SK-N-SH (cell line): ENCODE measurements at regions not wholly inside any gene's neighbourhood (a gene's known extent, or its start where the extent isn't known, plus 50 kb on each side); places are given as distances from the start of the nearest gene placed in this dataset.

Source experiments
- CTCF ChIA-PET: fragments of 300-600, 350-600 bp; formaldehyde crosslinking; extraction: SDS; loops from one replicate; lab custom pipeline; 2021; lab: Yijun Ruan, JAX
- POLR2A ChIA-PET: fragments of 350-600 bp; sonication (Branson Sonifier 250); formaldehyde crosslinking; extraction: SDS; loops from one replicate; lab custom pipeline; 2020; ENCODE audit warnings: antibody characterized with exemption, inconsistent platforms; lab: Yijun Ruan, JAX
- DNase-seq: peaks from one replicate; pipeline ENCODE4 v3.0.0; 2012
- H2AFZ ChIP-seq: fragments of 200-600 bp; sonication (generic); 2 replicates; pipeline ENCODE4 v1.8.1; 2016; ENCODE audit warnings: antibody characterized with exemption, mild to moderate bottlenecking, low read depth
- H3F3A ChIP-seq: fragments of 200-600 bp; sonication (generic); replicated peaks from 2 replicates; pipeline ENCODE3; 2016; ENCODE audit warnings: antibody characterized with exemption, mild to moderate bottlenecking; ENCODE audit not compliant: insufficient read depth
- H3K27ac ChIP-seq, 2 experiments: fragments of 200-500 bp in 1 of 2; fragments of 200-600 bp in 1 of 2; sonication (Bioruptor generic) in 1 of 2; sonication (generic), shearing (Covaris generic) in 1 of 2; 2 replicates each; pipeline versions ENCODE4 v1.5.1 to v1.6.1; 2014 to 2016; ENCODE audit warnings: low read depth in 2 of 2, inconsistent platforms in 1 of 2, low read length in 1 of 2, mild to moderate bottlenecking in 1 of 2, mixed read lengths in 1 of 2
- H3K27me3 ChIP-seq: fragments of 200-600 bp; sonication (generic), shearing (Covaris generic); 2 replicates; pipeline ENCODE4 v1.6.1; 2016; ENCODE audit warnings: mixed run types; ENCODE audit not compliant: insufficient read depth
- H3K36me3 ChIP-seq, 2 experiments: fragments of 200-500 bp in 1 of 2; fragments of 200-600 bp in 1 of 2; sonication (Bioruptor generic) in 1 of 2; sonication (generic) in 1 of 2; replicated peaks in 1 of 2; 2 replicates each; pipeline versions ENCODE3 to v1.5.1; 2014 to 2016; ENCODE audit warnings: low read length in 1 of 2, mild to moderate bottlenecking in 1 of 2; ENCODE audit not compliant: insufficient read depth in 2 of 2, control insufficient read depth in 1 of 2
- H3K4me1 ChIP-seq, 2 experiments: fragments of 200-500 bp in 1 of 2; fragments of 200-600 bp in 1 of 2; sonication (Bioruptor generic) in 1 of 2; sonication (generic), shearing (Covaris generic) in 1 of 2; 2 replicates each; pipeline versions ENCODE4 v1.5.1 to v1.6.1; 2014 to 2016; ENCODE audit warnings: low read depth in 1 of 2, low read length in 1 of 2, mixed run types in 1 of 2; ENCODE audit not compliant: insufficient read depth in 2 of 2, control insufficient read depth in 1 of 2
- H3K4me2 ChIP-seq: fragments of 200-600 bp; sonication (generic), shearing (Covaris generic); 2 replicates; pipeline ENCODE4 v1.6.1; 2017; ENCODE audit warnings: mixed run types
- H3K4me3 ChIP-seq, 2 experiments: fragments of 200-500 bp in 1 of 2; fragments of 200-600 bp in 1 of 2; sonication (Bioruptor generic) in 1 of 2; sonication (generic), shearing (Covaris generic) in 1 of 2; 2 replicates each; pipeline versions ENCODE4 v1.5.1 to v1.8.1; 2014 to 2016; ENCODE audit warnings: low read depth in 2 of 2, inconsistent platforms in 1 of 2, low read length in 1 of 2, mild to moderate bottlenecking in 1 of 2, mixed read lengths in 1 of 2, moderate library complexity in 1 of 2
- H3K79me2 ChIP-seq: fragments of 200-600 bp; sonication (generic); 2 replicates; pipeline ENCODE4 v1.8.1; 2017; ENCODE audit warnings: mild to moderate bottlenecking; ENCODE audit not compliant: insufficient read depth
- H3K9ac ChIP-seq: fragments of 200-600 bp; sonication (generic); 2 replicates; pipeline ENCODE4 v1.6.1; 2017; ENCODE audit warnings: mixed run types
- H3K9me2 ChIP-seq: fragments of 200-600 bp; sonication (generic); 2 replicates; pipeline ENCODE4 v1.6.1; 2017; ENCODE audit warnings: mixed run types
- H3K9me3 ChIP-seq: fragments of 200-600 bp; sonication (generic); 2 replicates; pipeline ENCODE4 v1.6.1; 2017; ENCODE audit warnings: mixed run types, mild to moderate bottlenecking, moderate library complexity
- H4K20me1 ChIP-seq: fragments of 200-600 bp; sonication (generic); 2 replicates; pipeline ENCODE4 v1.6.1; 2017; ENCODE audit warnings: mild to moderate bottlenecking, mixed run types; ENCODE audit not compliant: insufficient read depth
- ELF1 ChIP-seq: IDR thresholded peaks from 2 replicates; pipeline ENCODE4 v1.4.0; 2012
- FOXJ3 ChIP-seq: sonication (generic); formaldehyde crosslinking; IDR thresholded peaks from 2 replicates; pipeline ENCODE4 v1.5.1; 2020; ENCODE audit warnings: mild to moderate bottlenecking, missing genetic modification reagents
- GATA2 ChIP-seq: sonication (generic); formaldehyde crosslinking; IDR thresholded peaks from 2 replicates; pipeline ENCODE4 v1.5.0; 2020; ENCODE audit warnings: mild to moderate bottlenecking, missing genetic modification reagents
- IRF3 ChIP-seq: fragments of 150-350 bp; IDR thresholded peaks from 2 replicates; pipeline ENCODE4 v1.6.1; 2016; ENCODE audit warnings: mild to moderate bottlenecking, low read depth, low read length
- JUND ChIP-seq: IDR thresholded peaks from 2 replicates; pipeline ENCODE4 v1.4.0; 2012
- MAX ChIP-seq: IDR thresholded peaks from 2 replicates; pipeline ENCODE4 v1.4.0; 2012; ENCODE audit warnings: low read depth
- MXI1 ChIP-seq: IDR thresholded peaks from 2 replicates; pipeline ENCODE4 v1.6.1; 2012; ENCODE audit warnings: mild to moderate bottlenecking, low read depth, low read length, improper control_type of control experiment
- NFIC ChIP-seq: IDR thresholded peaks from 2 replicates; pipeline ENCODE4 v1.4.0; 2012; ENCODE audit warnings: borderline replicate concordance
- POLR2AphosphoS5 ChIP-seq: IDR thresholded peaks from 2 replicates; pipeline ENCODE4 v1.6.1; 2012; ENCODE audit warnings: low read depth, low read length
- RCOR1 ChIP-seq: fragments of 150-350 bp; IDR thresholded peaks from 2 replicates; pipeline ENCODE4 v1.6.1; 2017; ENCODE audit warnings: antibody characterized with exemption, low read length
- REST ChIP-seq: IDR thresholded peaks from 2 replicates; pipeline ENCODE4 v1.6.1; 2012; ENCODE audit warnings: mild to moderate bottlenecking, low read depth, low read length, moderate library complexity
- RFX5 ChIP-seq: IDR thresholded peaks from 2 replicates; pipeline ENCODE4 v1.6.1; 2012; ENCODE audit warnings: mild to moderate bottlenecking, improper control_type of control experiment, low read length
- RXRA ChIP-seq: IDR thresholded peaks from 2 replicates; pipeline ENCODE4 v1.4.0; 2012; ENCODE audit warnings: low read depth, mild to moderate bottlenecking, borderline replicate concordance
- SIN3A ChIP-seq: IDR thresholded peaks from 2 replicates; pipeline ENCODE4 v1.6.1; 2012; ENCODE audit warnings: low read depth, mild to moderate bottlenecking, low read length, moderate library complexity, borderline replicate concordance
- TCF12 ChIP-seq: IDR thresholded peaks from 2 replicates; pipeline ENCODE4 v1.4.0; 2012
- YY1 ChIP-seq: IDR thresholded peaks from 2 replicates; pipeline ENCODE4 v1.4.0; 2012; ENCODE audit warnings: low read depth, mild to moderate bottlenecking
- ZBTB33 ChIP-seq: IDR thresholded peaks from 2 replicates; pipeline ENCODE4 v1.4.0; 2012; ENCODE audit warnings: low read depth, borderline replicate concordance

GRCh38 chr14:83709116-83709515 lies 1820.8 kb upstream of the FLRT2 start:
- Histone ChIP-seq H3K4me1 (no peaks in the 10 kb centered on the region; a peak in 1 of 4 replicates), H3K79me2 (no peaks in the 10 kb centered on the region), H3K36me3 (no peaks in the 10 kb centered on the region), H3K9ac (no peak overlapping the region), H4K20me1 (no peaks in the 10 kb centered on the region), H3K4me2 (no peak overlapping the region), H3K9me2 (no peaks in the 10 kb centered on the region), H3K9me3 (no peaks in the 10 kb centered on the region), H3K27me3 (no peaks in the 10 kb centered on the region), H3K4me3 (no peak overlapping the region), H3F3A (no peaks in the 10 kb centered on the region), H2AFZ (no peak overlapping the region), H3K27ac (no peak overlapping the region)
- no peak for DNase-seq
- CTCF ChIA-PET = no interaction called here
- TF ChIP-seq SIN3A = no peak
- no peak for TF ChIP-seq TCF12
- no peak for TF ChIP-seq ELF1
- no peak for TF ChIP-seq JUND
- TF ChIP-seq IRF3 = no peak
- TF ChIP-seq POLR2AphosphoS5 = no peak
- no peak for TF ChIP-seq YY1
- TF ChIP-seq NFIC = no peak
- no peak for TF ChIP-seq FOXJ3
- TF ChIP-seq RXRA = no peak
- TF ChIP-seq MXI1 = no peak
- no peak for TF ChIP-seq RCOR1
- no peak for TF ChIP-seq RFX5
- TF ChIP-seq GATA2 = no peak
- no peak for TF ChIP-seq REST
- TF ChIP-seq MAX = no peak
- no peak for TF ChIP-seq ZBTB33
- POLR2A ChIA-PET = no interaction called here
